Type B pancreatic cell (in vitro differentiated cells): ENCODE measurements at regions not wholly inside any gene's neighbourhood (a gene's known extent, or its start where the extent isn't known, plus 50 kb on each side); places are given as distances from the start of the nearest gene placed in this dataset.

ENCODE experiments used
- DNase-seq: peaks from one replicate; pipeline ENCODE4 v3.0.0; 2021; ENCODE audit warnings: mixed read lengths; ENCODE audit not compliant: unreplicated experiment; ENCODE audit errors: extremely low spot score
- H3K27ac Mint-ChIP-seq: 2 replicates; pipeline ENCODE4 v1.8.0; 2021; ENCODE audit warnings: mild to moderate bottlenecking, mixed read lengths
- H3K27me3 Mint-ChIP-seq: 2 replicates; pipeline ENCODE4 v1.8.0; 2021; ENCODE audit warnings: mixed read lengths
- H3K36me3 Mint-ChIP-seq: 2 replicates; pipeline ENCODE4 v1.8.0; 2021; ENCODE audit warnings: mixed read lengths
- H3K4me1 Mint-ChIP-seq: one replicate; pipeline ENCODE4 v1.8.0; 2021; ENCODE audit warnings: mixed read lengths; ENCODE audit not compliant: unreplicated experiment
- H3K4me3 Mint-ChIP-seq: 2 replicates; pipeline ENCODE4 v1.8.0; 2021; ENCODE audit warnings: mild to moderate bottlenecking, mixed read lengths
- H3K9me3 Mint-ChIP-seq: 2 replicates; pipeline ENCODE4 v1.8.0; 2021; ENCODE audit warnings: mixed read lengths
- CTCF ChIP-seq: fragments of 200-600 bp; sonication (generic); conservative IDR thresholded peaks from 2 replicates; pipeline ENCODE4 v1.5.0; 2021; ENCODE audit warnings: antibody characterized with exemption, mild to moderate bottlenecking

DNA sequence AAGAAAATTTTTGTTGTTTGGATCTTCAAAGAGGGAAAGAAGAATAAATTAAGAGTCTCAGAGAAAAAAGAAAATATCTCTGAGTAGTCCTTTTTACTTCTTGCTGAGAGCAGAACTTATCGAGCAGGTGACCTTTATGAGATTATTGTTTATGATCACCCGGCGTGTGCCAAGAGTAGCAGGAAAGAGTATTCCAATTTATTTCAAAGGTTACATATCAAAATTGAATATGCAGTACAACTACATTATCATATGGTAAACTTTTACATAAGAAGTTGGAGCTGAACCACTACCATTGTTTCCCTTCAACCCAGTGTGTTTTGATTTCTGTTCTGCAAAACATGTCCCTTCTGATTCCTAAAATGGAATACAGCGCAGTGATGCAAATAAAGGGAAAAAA, 204.3 kb upstream of the SNX7 start:
- H3K27ac Mint-ChIP-seq, result no peak overlapping the region
- no peaks in the 10 kb centered on the region for H3K36me3 Mint-ChIP-seq
- H3K4me1 Mint-ChIP-seq, result peaks cover 29% of the 10 kb centered on the region
- no peak for DNase-seq
- H3K4me3 Mint-ChIP-seq, result no peak overlapping the region
- no peak for TF ChIP-seq CTCF
- H3K9me3 Mint-ChIP-seq, result no peaks in the 10 kb centered on the region
- H3K27me3 Mint-ChIP-seq, result peaks cover 11% of the 10 kb centered on the region

DNA sequence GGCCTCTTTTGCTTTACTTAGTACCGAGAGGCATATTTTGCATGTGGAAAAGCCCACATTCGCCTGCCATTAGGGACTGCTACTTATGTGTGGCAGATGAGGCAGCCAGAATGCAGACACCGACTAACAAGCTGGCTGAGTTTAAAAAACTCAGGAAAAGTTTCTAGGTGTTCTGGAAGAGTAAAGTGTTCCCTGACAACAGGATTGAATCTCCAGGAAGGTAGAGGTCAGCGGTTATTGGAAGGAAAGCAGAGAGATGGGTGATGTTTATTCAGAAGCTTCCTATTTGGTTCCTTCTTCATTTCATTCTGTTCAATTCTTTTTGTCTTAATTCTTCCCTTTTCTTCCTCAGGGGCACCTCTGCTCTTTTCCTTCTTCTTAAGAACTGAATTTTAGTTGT, 206.9 kb upstream of the SNX7 start:
- Mint-ChIP-seq H3K27ac (no peak overlapping the region), H3K4me3 (no peak overlapping the region), H3K4me1 (peaks cover 23% of the 10 kb centered on the region), H3K36me3 (no peaks in the 10 kb centered on the region), H3K9me3 (no peaks in the 10 kb centered on the region), H3K27me3 (peaks cover 7% of the 10 kb centered on the region)
- DNase-seq, result no peak
- no peak for TF ChIP-seq CTCF

DNA sequence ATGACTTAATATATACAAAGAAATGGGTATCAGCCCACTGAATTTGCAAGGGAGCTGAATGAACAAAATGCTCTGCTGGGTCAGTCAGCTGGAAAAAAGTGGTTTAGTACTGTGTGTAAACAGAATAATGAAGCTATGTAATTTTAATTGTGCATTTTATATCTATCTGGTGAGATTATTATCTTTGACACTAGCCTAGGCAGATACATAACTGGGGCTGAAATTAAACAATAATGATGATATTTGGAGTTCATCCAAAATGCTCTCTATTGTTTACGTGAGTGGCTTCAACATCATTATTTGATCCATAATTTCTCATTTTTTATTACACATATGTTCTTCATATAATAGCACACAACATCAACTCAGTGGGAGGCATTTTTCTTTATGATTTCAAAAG, 208.5 kb upstream of the SNX7 start:
- Mint-ChIP-seq H3K27me3 (peaks cover 2% of the 10 kb centered on the region), H3K36me3 (no peaks in the 10 kb centered on the region), H3K4me1 (peaks cover 10% of the 10 kb centered on the region), H3K9me3 (no peaks in the 10 kb centered on the region), H3K4me3 (no peak overlapping the region), H3K27ac (no peak overlapping the region)
- DNase-seq, result no peak
- TF ChIP-seq CTCF, result no peak

GRCh38 chr1:98452162-98452561, 209.4 kb upstream of the SNX7 start:
- H3K36me3 Mint-ChIP-seq, result no peaks in the 10 kb centered on the region
- peaks cover 2% of the 10 kb centered on the region for H3K27me3 Mint-ChIP-seq
- no peak overlapping the region for H3K4me3 Mint-ChIP-seq
- TF ChIP-seq CTCF, result no peak
- peaks cover 7% of the 10 kb centered on the region for H3K4me1 Mint-ChIP-seq
- H3K27ac Mint-ChIP-seq, result no peak overlapping the region
- DNase-seq, result no peak
- peaks cover 3% of the 10 kb centered on the region for H3K9me3 Mint-ChIP-seq

GRCh38 chr1:98441281-98441680, 220.2 kb upstream of the SNX7 start:
- no peaks in the 10 kb centered on the region for H3K9me3 Mint-ChIP-seq
- no peak overlapping the region for H3K27ac Mint-ChIP-seq
- H3K36me3 Mint-ChIP-seq, result no peaks in the 10 kb centered on the region
- TF ChIP-seq CTCF, result no peak
- DNase-seq, result no peak
- no peak overlapping the region for H3K4me3 Mint-ChIP-seq
- no peaks in the 10 kb centered on the region for H3K27me3 Mint-ChIP-seq
- peaks cover 4% of the 10 kb centered on the region for H3K4me1 Mint-ChIP-seq

- no peak for TF ChIP-seq CTCF
- H3K27me3 Mint-ChIP-seq, result no peaks in the 10 kb centered on the region
- H3K36me3 Mint-ChIP-seq, result no peaks in the 10 kb centered on the region
- H3K4me3 Mint-ChIP-seq, result no peak overlapping the region
- H3K27ac Mint-ChIP-seq, result no peak overlapping the region
- H3K9me3 Mint-ChIP-seq, result no peaks in the 10 kb centered on the region
- no peak for DNase-seq
- peaks cover 4% of the 10 kb centered on the region for H3K4me1 Mint-ChIP-seq
Observed at GRCh38 chr1:98439471-98439870, 222.1 kb upstream of the SNX7 start.
